ENCODE measurements at regions not wholly inside any gene's neighbourhood (a gene's known extent, or its start where the extent isn't known, plus 50 kb on each side); places are given as distances from the start of the nearest gene placed in this dataset.

DNA sequence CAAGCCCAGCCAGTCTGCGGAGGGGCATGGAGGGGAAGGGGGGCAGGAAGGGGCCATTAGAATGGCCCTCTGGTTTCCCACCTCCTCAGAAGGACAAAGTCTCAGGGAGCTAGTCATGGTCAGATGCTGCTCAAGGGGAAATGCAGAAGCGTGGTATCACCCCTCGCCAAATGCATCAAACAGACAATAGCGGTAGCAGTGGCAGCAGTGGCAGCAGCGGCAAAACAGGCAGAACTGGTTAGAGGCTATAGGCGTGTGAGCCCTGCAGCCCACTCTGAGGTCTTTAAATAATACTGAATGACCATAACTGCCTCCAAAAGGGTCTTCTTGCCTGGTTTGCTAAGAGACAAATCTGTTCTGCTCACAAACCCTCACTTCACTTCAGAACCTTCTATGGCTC is 186.7 kb downstream of the TFAP2C start:
- TF ChIP-seq, protein P1, sequence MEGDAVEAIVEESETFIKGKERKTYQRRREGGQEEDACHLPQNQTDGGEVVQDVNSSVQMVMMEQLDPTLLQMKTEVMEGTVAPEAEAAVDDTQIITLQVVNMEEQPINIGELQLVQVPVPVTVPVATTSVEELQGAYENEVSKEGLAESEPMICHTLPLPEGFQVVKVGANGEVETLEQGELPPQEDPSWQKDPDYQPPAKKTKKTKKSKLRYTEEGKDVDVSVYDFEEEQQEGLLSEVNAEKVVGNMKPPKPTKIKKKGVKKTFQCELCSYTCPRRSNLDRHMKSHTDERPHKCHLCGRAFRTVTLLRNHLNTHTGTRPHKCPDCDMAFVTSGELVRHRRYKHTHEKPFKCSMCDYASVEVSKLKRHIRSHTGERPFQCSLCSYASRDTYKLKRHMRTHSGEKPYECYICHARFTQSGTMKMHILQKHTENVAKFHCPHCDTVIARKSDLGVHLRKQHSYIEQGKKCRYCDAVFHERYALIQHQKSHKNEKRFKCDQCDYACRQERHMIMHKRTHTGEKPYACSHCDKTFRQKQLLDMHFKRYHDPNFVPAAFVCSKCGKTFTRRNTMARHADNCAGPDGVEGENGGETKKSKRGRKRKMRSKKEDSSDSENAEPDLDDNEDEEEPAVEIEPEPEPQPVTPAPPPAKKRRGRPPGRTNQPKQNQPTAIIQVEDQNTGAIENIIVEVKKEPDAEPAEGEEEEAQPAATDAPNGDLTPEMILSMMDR (IDR thresholded peaks at IDR 0.05; ENCODE audit: low read depth, low read length): no peak
- TF ChIP-seq EZH2phosphoT487 (IDR thresholded peaks at IDR 0.05; ENCODE audit: low read depth): no peak
